H1 (cell line): ENCODE measurements at regions not wholly inside any gene's neighbourhood (a gene's known extent, or its start where the extent isn't known, plus 50 kb on each side); places are given as distances from the start of the nearest gene placed in this dataset.

ENCODE experiments used
- ZNF274 ChIP-seq: IDR thresholded peaks from 2 replicates; pipeline ENCODE4 v1.7.0; 2012; ENCODE audit warnings: low read length, borderline replicate concordance; ENCODE audit errors: extremely low read depth

DNA sequence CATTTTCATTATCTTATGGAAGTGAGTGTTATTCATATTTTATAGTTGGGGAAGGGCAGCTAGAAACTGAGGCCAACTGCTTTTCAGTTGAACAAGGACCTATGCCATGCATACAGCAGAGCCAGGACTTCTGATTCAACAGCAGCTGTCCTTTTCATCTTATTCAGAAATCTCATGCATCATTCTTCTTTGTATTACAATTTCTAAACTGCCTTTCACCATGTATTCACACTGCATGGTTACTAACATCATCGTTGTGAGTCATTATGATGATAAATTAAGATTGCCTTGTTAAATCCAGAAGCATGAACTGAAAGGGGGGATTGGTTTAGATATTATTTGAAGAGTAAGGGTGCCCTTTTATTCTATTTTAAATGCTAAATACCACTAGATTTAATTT, 1470.1 kb upstream of the GOT2 start (continued):
- no peak for TF ChIP-seq ZNF274
